Body of pancreas (tissue), 4 donors: ENCODE measurements at regions not wholly inside any gene's neighbourhood (a gene's known extent, or its start where the extent isn't known, plus 50 kb on each side); places are given as distances from the start of the nearest gene placed in this dataset.

Experiments
- ATAC-seq: fragments of 150-250 bp; one replicate; pipeline ENCODE4 v1.9.1; 2016
- DNase-seq, 4 donors: peaks; one replicate each; pipeline ENCODE4 v3.0.0-alpha.2; 2019
- H3K27ac ChIP-seq, 4 donors: fragments of 200-600 bp; sonication (generic); 1 replicate in 3 of 4; 2 replicates in 1 of 4; pipeline versions ENCODE4 v1.5.1 to v1.6.1; 2016 to 2019; ENCODE audit warnings: mild to moderate bottlenecking in 1 of 4, mixed read lengths in 1 of 4, moderate library complexity in 1 of 4
- H3K27me3 ChIP-seq, 2 donors: fragments of 200-600 bp; sonication (generic); one replicate each; pipeline ENCODE4 v1.6.0; 2016; ENCODE audit warnings: mild to moderate bottlenecking in 1 of 2
- H3K36me3 ChIP-seq, 2 donors: fragments of 200-600 bp; sonication (generic); replicated peaks in 1 of 2; 2 replicates each; pipeline ENCODE4 v1.5.1; 2016; ENCODE audit warnings: low read depth in 2 of 2; ENCODE audit not compliant: insufficient read depth in 1 of 2
- H3K4me1 ChIP-seq: fragments of 200-600 bp; sonication (generic); one replicate; pipeline ENCODE4 v1.6.0; 2016
- H3K4me3 ChIP-seq, 2 donors: fragments of 200-600 bp; sonication (generic); 1 replicate in 1 of 2; 2 replicates in 1 of 2; pipeline ENCODE4 v1.5.1; 2016 to 2019
- H3K9me3 ChIP-seq, 3 donors: fragments of 200-600 bp; sonication (generic); 1 replicate in 2 of 3; 2 replicates in 1 of 3; pipeline ENCODE4 v1.5.1; 2016
- POLR2A ChIP-seq, 3 donors: fragments of 450-650 bp; IDR thresholded peaks; one replicate each; pipeline ENCODE4 v1.6.1; 2016; ENCODE audit warnings: antibody characterized with exemption in 3 of 3, mild to moderate bottlenecking in 2 of 3
- WGBS, 2 donors: methylation state at CpG; one replicate each; pipeline ENCODE4 v1.1.5; 2017; 5-methylcytosine and 5-hydroxymethylcytosine counted together
- intact Hi-C: fragments of 100-400 bp; cut with DNase I; formaldehyde crosslinking; loops from one replicate; pipeline ENCODE4 v1.15.1; 2023
- TF ChIP-seq, protein P1 (sequence below), 7 experiments: fragments of 450-650 bp in 4 of 7; fragments of 200-600 bp in 3 of 7; sonication (generic) in 3 of 7; IDR thresholded peaks; one replicate each; pipeline ENCODE4 v1.5.1; 2016 to 2019; ENCODE audit warnings: antibody characterized with exemption in 7 of 7

- Histone ChIP-seq H3K36me3 (no peaks in the 10 kb centered on the region), H3K4me3 (no peak overlapping the region), H3K27ac (no peak overlapping the region), H3K9me3 (no peaks in the 10 kb centered on the region), H3K27me3 (no peaks in the 10 kb centered on the region), H3K4me1 (peaks cover 5% of the 10 kb centered on the region)
- intact Hi-C loops = no loop called here
- TF ChIP-seq, protein P1, sequence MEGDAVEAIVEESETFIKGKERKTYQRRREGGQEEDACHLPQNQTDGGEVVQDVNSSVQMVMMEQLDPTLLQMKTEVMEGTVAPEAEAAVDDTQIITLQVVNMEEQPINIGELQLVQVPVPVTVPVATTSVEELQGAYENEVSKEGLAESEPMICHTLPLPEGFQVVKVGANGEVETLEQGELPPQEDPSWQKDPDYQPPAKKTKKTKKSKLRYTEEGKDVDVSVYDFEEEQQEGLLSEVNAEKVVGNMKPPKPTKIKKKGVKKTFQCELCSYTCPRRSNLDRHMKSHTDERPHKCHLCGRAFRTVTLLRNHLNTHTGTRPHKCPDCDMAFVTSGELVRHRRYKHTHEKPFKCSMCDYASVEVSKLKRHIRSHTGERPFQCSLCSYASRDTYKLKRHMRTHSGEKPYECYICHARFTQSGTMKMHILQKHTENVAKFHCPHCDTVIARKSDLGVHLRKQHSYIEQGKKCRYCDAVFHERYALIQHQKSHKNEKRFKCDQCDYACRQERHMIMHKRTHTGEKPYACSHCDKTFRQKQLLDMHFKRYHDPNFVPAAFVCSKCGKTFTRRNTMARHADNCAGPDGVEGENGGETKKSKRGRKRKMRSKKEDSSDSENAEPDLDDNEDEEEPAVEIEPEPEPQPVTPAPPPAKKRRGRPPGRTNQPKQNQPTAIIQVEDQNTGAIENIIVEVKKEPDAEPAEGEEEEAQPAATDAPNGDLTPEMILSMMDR (IDR thresholded peaks at IDR 0.05) = no peak
- no peak for TF ChIP-seq POLR2A (IDR thresholded peaks at IDR 0.05)
- ATAC-seq (no peak), DNase-seq (no peak)
- WGBS, 2 donors = 85 to 100% methylated on average over 2 of the region's 2 CpGs
Measured at GRCh38 chr12:85621041-85621440, 215.2 kb downstream of the RASSF9 start.

DNA sequence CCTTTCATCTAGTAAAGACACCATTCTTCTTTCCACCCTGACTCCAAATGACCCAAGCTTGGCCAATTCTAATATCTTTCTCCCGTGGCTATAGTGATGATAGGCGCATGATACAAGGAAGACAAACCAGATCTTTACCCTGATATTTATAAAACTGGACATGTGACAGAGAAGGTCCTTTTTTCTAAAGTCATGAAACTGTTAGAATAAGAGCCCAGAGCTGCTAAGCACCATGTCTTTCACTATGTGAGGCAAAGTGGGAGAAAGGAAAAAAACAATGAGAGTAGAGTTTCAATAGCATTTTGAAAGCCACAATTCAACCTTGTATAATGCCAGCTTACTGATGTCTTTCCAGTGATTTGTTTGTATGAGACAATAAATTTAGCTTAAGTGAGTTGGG lies 212.4 kb downstream of the RASSF9 start:
- no peak for TF ChIP-seq POLR2A (IDR thresholded peaks at IDR 0.05)
- TF ChIP-seq, protein P1 (IDR thresholded peaks at IDR 0.05) = no peak
- no peaks in the 10 kb centered on the region for H3K36me3 ChIP-seq
- H3K27ac ChIP-seq = no peak overlapping the region
- H3K27me3 ChIP-seq = no peaks in the 10 kb centered on the region
- H3K4me3 ChIP-seq = no peak overlapping the region
- WGBS, 2 donors = 85% methylated on average over 2 of the region's 2 CpGs
- ATAC-seq (no peak), DNase-seq (no peak)
- H3K4me1 ChIP-seq = no peaks in the 10 kb centered on the region
- H3K9me3 ChIP-seq = no peaks in the 10 kb centered on the region
- intact Hi-C loops = no loop called here

GRCh38 chr12:85625467-85625866 lies 210.7 kb downstream of the RASSF9 start:
- no peak for TF ChIP-seq POLR2A (IDR thresholded peaks at IDR 0.05)
- TF ChIP-seq, protein P1 (IDR thresholded peaks at IDR 0.05) = no peak
- Histone ChIP-seq H3K27me3 (no peaks in the 10 kb centered on the region), H3K27ac (no peak overlapping the region), H3K9me3 (no peaks in the 10 kb centered on the region), H3K4me3 (no peak overlapping the region), H3K36me3 (no peaks in the 10 kb centered on the region), H3K4me1 (no peaks in the 10 kb centered on the region)
- no peak for ATAC-seq
- intact Hi-C loops = no loop called here
- WGBS, 2 donors = 77 to 98% methylated on average over 2 of the region's 2 CpGs
- no peak for DNase-seq

DNA sequence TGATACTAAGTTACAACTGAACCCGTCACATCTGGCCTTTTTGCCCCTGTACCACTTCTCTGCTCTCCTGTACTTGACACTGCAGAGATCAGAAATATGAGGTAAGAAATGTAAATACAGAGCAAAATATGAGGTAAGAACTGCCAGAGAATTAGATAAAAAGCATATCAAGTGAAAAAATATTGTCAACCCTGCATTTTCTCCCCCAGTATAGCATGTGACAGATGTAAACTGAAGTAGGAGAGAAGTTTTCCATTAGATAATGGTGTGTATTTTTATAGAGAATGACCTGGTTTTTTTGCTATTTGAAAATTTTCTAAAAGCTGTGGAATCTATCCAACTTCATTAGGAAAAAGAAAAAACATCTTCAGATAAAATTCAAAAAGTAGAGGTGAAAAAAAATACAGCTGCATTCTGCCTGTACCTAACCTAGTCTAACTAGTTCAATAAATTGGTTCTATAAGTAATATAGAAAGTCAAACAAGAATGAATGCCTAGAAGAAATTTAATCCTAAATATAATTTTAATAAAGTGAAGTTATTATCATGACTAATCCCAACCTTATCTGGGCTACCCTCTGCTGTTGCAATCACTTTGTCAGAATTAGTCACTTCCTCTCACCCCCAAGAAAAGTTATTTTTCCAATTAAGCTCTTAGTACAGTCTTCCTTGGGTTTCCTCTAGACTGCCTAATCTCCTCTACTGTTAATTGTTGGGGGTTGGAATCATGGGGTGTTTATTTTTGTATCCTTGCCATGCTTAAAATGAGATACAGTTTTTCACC lies 210.0 kb downstream of the RASSF9 start:
- Histone ChIP-seq H3K27ac (no peak overlapping the region), H3K4me1 (no peaks in the 10 kb centered on the region), H3K27me3 (no peaks in the 10 kb centered on the region), H3K4me3 (no peak overlapping the region), H3K9me3 (no peaks in the 10 kb centered on the region), H3K36me3 (no peaks in the 10 kb centered on the region)
- ATAC-seq = no peak
- no peak for DNase-seq
- 95 to 96% methylated on average over 1 of the region's 1 CpG for WGBS, 2 donors
- intact Hi-C loops = no loop called here
- TF ChIP-seq POLR2A (IDR thresholded peaks at IDR 0.05) = no peak
- TF ChIP-seq, protein P1 (IDR thresholded peaks at IDR 0.05) = no peak

- no peaks in the 10 kb centered on the region for H3K9me3 ChIP-seq
- 79 to 89% methylated on average over 1 of the region's 1 CpG for WGBS, 2 donors
- no peak for TF ChIP-seq POLR2A (IDR thresholded peaks at IDR 0.05)
- TF ChIP-seq, protein P1 (IDR thresholded peaks at IDR 0.05) = no peak
- no peak overlapping the region for H3K4me3 ChIP-seq
- H3K27me3 ChIP-seq = no peaks in the 10 kb centered on the region
- no peaks in the 10 kb centered on the region for H3K36me3 ChIP-seq
- DNase-seq (no peak), ATAC-seq (no peak)
- H3K4me1 ChIP-seq = no peaks in the 10 kb centered on the region
- intact Hi-C loops = no loop called here
- no peak overlapping the region for H3K27ac ChIP-seq
Measured at GRCh38 chr12:85626784-85627171, 209.4 kb downstream of the RASSF9 start.
